GM12878 (cell line): ENCODE measurements at regions not wholly inside any gene's neighbourhood (a gene's known extent, or its start where the extent isn't known, plus 50 kb on each side); places are given as distances from the start of the nearest gene placed in this dataset.

ENCODE experiments used
- CBX5 ChIP-seq: sonication (generic); IDR thresholded peaks from 2 replicates; pipeline ENCODE4 v1.6.1; 2016; ENCODE audit warnings: low read depth, moderate library complexity, mild to moderate bottlenecking, inconsistent platforms
- JUNB ChIP-seq: IDR thresholded peaks from 2 replicates; pipeline ENCODE4 v1.6.1; 2016; ENCODE audit warnings: antibody characterized with exemption, mild to moderate bottlenecking
- MEF2B ChIP-seq: fragments of 450-650 bp; IDR thresholded peaks from 2 replicates; pipeline ENCODE4 v1.6.1; 2018; ENCODE audit warnings: mild to moderate bottlenecking, moderate library complexity; ENCODE audit not compliant: partially characterized antibody, poor library complexity, severe bottlenecking
- PAX8 ChIP-seq: fragments of 450-650 bp; IDR thresholded peaks from 2 replicates; pipeline ENCODE4 v1.6.1; 2017; ENCODE audit warnings: mild to moderate bottlenecking, moderate library complexity
- YBX1 ChIP-seq: fragments of 450-650 bp; IDR thresholded peaks from 2 replicates; pipeline ENCODE4 v1.6.1; 2016; ENCODE audit warnings: antibody characterized with exemption
- ZNF217 ChIP-seq: fragments of 450-650 bp; IDR thresholded peaks from 2 replicates; pipeline ENCODE4 v1.6.1; 2017; ENCODE audit warnings: antibody characterized with exemption, mild to moderate bottlenecking
- TF ChIP-seq, protein P1 (sequence below): IDR thresholded peaks from 2 replicates; pipeline ENCODE4 v1.6.1; 2011; ENCODE audit warnings: low read depth, low read length, improper control_type of control experiment, borderline replicate concordance
- TF ChIP-seq, protein P2 (sequence below): fragments of 450-650 bp; IDR thresholded peaks from 2 replicates; pipeline ENCODE4 v1.6.1; 2017; ENCODE audit warnings: borderline replicate concordance
- TF ChIP-seq, protein P3 (sequence below): fragments of 450-650 bp; IDR thresholded peaks from 2 replicates; pipeline ENCODE4 v1.6.1; 2017; ENCODE audit warnings: mild to moderate bottlenecking
- TF ChIP-seq, protein P4 (sequence below): fragments of 450-650 bp; conservative IDR thresholded peaks from 2 replicates; pipeline ENCODE4 v1.6.1; 2017; ENCODE audit warnings: mild to moderate bottlenecking, moderate library complexity
- TF ChIP-seq, protein P5 (sequence below): fragments of 450-650 bp; IDR thresholded peaks from 2 replicates; pipeline ENCODE4 v1.6.1; 2017; ENCODE audit warnings: antibody characterized with exemption, mild to moderate bottlenecking, moderate library complexity

DNA sequence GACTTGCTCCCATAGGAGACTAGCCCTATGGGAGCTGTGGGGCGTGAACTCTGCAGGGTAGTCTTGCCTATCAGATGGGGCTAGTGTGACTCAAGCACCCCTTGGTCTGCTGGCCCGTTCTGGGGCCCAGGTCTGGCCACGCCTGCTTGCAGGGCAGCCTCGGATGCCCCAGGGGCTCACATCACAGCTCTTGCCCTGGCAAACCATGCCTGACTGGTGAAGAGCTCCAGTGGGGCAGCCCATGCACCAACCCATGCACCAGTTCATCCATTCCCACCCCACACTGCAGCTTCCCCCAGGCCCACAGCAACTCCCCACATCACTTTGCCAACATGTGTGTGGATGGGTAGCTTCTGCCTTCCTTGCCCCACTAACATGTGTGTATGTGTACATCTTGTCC lies 93.9 kb upstream of the PRLR start (continued):
- TF ChIP-seq, protein P1, sequence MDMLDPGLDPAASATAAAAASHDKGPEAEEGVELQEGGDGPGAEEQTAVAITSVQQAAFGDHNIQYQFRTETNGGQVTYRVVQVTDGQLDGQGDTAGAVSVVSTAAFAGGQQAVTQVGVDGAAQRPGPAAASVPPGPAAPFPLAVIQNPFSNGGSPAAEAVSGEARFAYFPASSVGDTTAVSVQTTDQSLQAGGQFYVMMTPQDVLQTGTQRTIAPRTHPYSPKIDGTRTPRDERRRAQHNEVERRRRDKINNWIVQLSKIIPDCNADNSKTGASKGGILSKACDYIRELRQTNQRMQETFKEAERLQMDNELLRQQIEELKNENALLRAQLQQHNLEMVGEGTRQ = no peak
- no peak for TF ChIP-seq MEF2B
- TF ChIP-seq, protein P2, sequence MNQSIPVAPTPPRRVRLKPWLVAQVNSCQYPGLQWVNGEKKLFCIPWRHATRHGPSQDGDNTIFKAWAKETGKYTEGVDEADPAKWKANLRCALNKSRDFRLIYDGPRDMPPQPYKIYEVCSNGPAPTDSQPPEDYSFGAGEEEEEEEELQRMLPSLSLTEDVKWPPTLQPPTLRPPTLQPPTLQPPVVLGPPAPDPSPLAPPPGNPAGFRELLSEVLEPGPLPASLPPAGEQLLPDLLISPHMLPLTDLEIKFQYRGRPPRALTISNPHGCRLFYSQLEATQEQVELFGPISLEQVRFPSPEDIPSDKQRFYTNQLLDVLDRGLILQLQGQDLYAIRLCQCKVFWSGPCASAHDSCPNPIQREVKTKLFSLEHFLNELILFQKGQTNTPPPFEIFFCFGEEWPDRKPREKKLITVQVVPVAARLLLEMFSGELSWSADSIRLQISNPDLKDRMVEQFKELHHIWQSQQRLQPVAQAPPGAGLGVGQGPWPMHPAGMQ = no peak
- no peak for TF ChIP-seq YBX1
- TF ChIP-seq ZNF217 = no peak
- TF ChIP-seq, protein P3, sequence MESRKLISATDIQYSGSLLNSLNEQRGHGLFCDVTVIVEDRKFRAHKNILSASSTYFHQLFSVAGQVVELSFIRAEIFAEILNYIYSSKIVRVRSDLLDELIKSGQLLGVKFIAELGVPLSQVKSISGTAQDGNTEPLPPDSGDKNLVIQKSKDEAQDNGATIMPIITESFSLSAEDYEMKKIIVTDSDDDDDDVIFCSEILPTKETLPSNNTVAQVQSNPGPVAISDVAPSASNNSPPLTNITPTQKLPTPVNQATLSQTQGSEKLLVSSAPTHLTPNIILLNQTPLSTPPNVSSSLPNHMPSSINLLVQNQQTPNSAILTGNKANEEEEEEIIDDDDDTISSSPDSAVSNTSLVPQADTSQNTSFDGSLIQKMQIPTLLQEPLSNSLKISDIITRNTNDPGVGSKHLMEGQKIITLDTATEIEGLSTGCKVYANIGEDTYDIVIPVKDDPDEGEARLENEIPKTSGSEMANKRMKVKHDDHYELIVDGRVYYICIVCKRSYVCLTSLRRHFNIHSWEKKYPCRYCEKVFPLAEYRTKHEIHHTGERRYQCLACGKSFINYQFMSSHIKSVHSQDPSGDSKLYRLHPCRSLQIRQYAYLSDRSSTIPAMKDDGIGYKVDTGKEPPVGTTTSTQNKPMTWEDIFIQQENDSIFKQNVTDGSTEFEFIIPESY = no peak
- TF ChIP-seq, protein P4, sequence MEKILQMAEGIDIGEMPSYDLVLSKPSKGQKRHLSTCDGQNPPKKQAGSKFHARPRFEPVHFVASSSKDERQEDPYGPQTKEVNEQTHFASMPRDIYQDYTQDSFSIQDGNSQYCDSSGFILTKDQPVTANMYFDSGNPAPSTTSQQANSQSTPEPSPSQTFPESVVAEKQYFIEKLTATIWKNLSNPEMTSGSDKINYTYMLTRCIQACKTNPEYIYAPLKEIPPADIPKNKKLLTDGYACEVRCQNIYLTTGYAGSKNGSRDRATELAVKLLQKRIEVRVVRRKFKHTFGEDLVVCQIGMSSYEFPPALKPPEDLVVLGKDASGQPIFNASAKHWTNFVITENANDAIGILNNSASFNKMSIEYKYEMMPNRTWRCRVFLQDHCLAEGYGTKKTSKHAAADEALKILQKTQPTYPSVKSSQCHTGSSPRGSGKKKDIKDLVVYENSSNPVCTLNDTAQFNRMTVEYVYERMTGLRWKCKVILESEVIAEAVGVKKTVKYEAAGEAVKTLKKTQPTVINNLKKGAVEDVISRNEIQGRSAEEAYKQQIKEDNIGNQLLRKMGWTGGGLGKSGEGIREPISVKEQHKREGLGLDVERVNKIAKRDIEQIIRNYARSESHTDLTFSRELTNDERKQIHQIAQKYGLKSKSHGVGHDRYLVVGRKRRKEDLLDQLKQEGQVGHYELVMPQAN = no peak
- TF ChIP-seq, protein P5, sequence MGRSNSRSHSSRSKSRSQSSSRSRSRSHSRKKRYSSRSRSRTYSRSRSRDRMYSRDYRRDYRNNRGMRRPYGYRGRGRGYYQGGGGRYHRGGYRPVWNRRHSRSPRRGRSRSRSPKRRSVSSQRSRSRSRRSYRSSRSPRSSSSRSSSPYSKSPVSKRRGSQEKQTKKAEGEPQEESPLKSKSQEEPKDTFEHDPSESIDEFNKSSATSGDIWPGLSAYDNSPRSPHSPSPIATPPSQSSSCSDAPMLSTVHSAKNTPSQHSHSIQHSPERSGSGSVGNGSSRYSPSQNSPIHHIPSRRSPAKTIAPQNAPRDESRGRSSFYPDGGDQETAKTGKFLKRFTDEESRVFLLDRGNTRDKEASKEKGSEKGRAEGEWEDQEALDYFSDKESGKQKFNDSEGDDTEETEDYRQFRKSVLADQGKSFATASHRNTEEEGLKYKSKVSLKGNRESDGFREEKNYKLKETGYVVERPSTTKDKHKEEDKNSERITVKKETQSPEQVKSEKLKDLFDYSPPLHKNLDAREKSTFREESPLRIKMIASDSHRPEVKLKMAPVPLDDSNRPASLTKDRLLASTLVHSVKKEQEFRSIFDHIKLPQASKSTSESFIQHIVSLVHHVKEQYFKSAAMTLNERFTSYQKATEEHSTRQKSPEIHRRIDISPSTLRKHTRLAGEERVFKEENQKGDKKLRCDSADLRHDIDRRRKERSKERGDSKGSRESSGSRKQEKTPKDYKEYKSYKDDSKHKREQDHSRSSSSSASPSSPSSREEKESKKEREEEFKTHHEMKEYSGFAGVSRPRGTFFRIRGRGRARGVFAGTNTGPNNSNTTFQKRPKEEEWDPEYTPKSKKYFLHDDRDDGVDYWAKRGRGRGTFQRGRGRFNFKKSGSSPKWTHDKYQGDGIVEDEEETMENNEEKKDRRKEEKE = no peak
- no peak for TF ChIP-seq CBX5
- TF ChIP-seq JUNB = no peak
- no peak for TF ChIP-seq PAX8
